Transverse colon (tissue), 3 donors: ENCODE measurements at regions not wholly inside any gene's neighbourhood (a gene's known extent, or its start where the extent isn't known, plus 50 kb on each side); places are given as distances from the start of the nearest gene placed in this dataset.

Source experiments
- CTCF ChIP-seq, 5 experiments: fragments of 200-600 bp in 3 of 5; fragments of 450-650 bp in 2 of 5; sonication (generic) in 3 of 5; IDR thresholded peaks; 1 replicate in 2 of 5; 2 replicates in 3 of 5; pipeline ENCODE4 v1.5.1; 2016 to 2017; ENCODE audit warnings: antibody characterized with exemption in 5 of 5, inconsistent platforms in 3 of 5, mild to moderate bottlenecking in 2 of 5, moderate library complexity in 1 of 5
- POLR2A ChIP-seq: fragments of 450-650 bp; IDR thresholded peaks from one replicate; pipeline ENCODE4 v1.6.1; 2016; ENCODE audit warnings: antibody characterized with exemption, mild to moderate bottlenecking, moderate library complexity

DNA sequence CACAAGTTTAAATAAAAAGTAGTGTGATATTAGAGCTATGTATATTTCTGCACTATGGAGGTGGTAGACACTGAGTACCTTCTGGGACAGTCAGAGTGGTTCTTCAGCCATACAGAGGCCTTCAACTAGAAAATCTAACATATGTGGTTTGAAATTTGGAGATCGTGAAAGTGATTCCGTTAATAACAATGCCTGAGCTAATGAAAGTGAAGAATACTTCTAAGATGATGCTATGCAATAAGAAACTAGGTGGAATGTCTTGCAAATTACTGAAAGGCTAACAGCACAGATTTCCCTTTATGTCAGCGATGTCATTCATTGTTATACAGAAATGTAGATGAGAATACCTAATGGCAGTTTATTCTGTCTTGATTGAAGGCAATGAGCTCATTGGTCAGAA lies 1984.7 kb upstream of the RAG2 start:
- TF ChIP-seq POLR2A: no peak
- no peak for TF ChIP-seq CTCF (IDR thresholded peaks at IDR 0.05)
